Parathyroid adenoma (tissue), 2 donors: ENCODE measurements at regions not wholly inside any gene's neighbourhood (a gene's known extent, or its start where the extent isn't known, plus 50 kb on each side); places are given as distances from the start of the nearest gene placed in this dataset.

Experiments
- H2AFZ ChIP-seq: fragments of 300-600 bp; sonication (generic); one replicate; pipeline ENCODE4 v1.7.0; 2017; ENCODE audit warnings: antibody characterized with exemption, mild to moderate bottlenecking
- H3K27ac ChIP-seq: fragments of 300-600 bp; sonication (generic); one replicate; pipeline ENCODE4 v1.7.0; 2017
- H3K27me3 ChIP-seq: fragments of 300-600 bp; sonication (generic); one replicate; pipeline ENCODE4 v1.7.0; 2017; ENCODE audit warnings: low read length; ENCODE audit not compliant: control insufficient read depth, insufficient read depth
- H3K36me3 ChIP-seq: fragments of 300-600 bp; sonication (generic); one replicate; pipeline ENCODE4 v1.7.0; 2017; ENCODE audit warnings: low read length; ENCODE audit not compliant: control insufficient read depth, insufficient read depth
- H3K4me1 ChIP-seq: fragments of 300-600 bp; sonication (generic); one replicate; pipeline ENCODE4 v1.7.0; 2017; ENCODE audit warnings: control low read depth
- H3K4me2 ChIP-seq: fragments of 300-600 bp; sonication (generic); one replicate; pipeline ENCODE4 v1.7.0; 2017; ENCODE audit warnings: low read length
- H3K4me3 ChIP-seq: fragments of 300-600 bp; sonication (generic); one replicate; pipeline ENCODE4 v1.7.0; 2017; ENCODE audit warnings: low read depth, low read length
- H3K79me2 ChIP-seq: fragments of 300-600 bp; sonication (generic); one replicate; pipeline ENCODE4 v1.7.0; 2017; ENCODE audit warnings: control low read depth
- H3K9ac ChIP-seq: fragments of 300-600 bp; sonication (generic); one replicate; pipeline ENCODE4 v1.7.0; 2017; ENCODE audit warnings: mild to moderate bottlenecking
- H3K9me3 ChIP-seq: fragments of 300-600 bp; sonication (generic); one replicate; pipeline ENCODE4 v1.7.0; 2017; ENCODE audit warnings: low read length; ENCODE audit not compliant: control insufficient read depth
- CTCF ChIP-seq: fragments of 300-600 bp; sonication (generic); IDR thresholded peaks from one replicate; pipeline ENCODE4 v1.7.0; 2017; ENCODE audit warnings: antibody characterized with exemption, mild to moderate bottlenecking
- donor health status: primary hyperparathyroidism.

- Histone ChIP-seq H3K79me2 (no peaks in the 10 kb centered on the region), H3K27ac (no peak overlapping the region), H3K9me3 (no peaks in the 10 kb centered on the region), H3K27me3 (no peaks in the 10 kb centered on the region), H3K36me3 (no peaks in the 10 kb centered on the region), H3K4me2 (no peak overlapping the region), H3K4me1 (no peaks in the 10 kb centered on the region), H2AFZ (no peak overlapping the region), H3K9ac (no peak overlapping the region), H3K4me3 (no peak overlapping the region)
- no peak for TF ChIP-seq CTCF
Observed at GRCh38 chr10:78771808-78772455, 296.8 kb upstream of the ZMIZ1 start.

- H3K9ac ChIP-seq: no peak overlapping the region
- H3K27ac ChIP-seq: no peak overlapping the region
- no peaks in the 10 kb centered on the region for H3K79me2 ChIP-seq
- no peak for TF ChIP-seq CTCF
- H2AFZ ChIP-seq: no peak overlapping the region
- no peak overlapping the region for H3K4me2 ChIP-seq
- H3K4me1 ChIP-seq: no peaks in the 10 kb centered on the region
- no peaks in the 10 kb centered on the region for H3K27me3 ChIP-seq
- H3K9me3 ChIP-seq: no peaks in the 10 kb centered on the region
- no peak overlapping the region for H3K4me3 ChIP-seq
- H3K36me3 ChIP-seq: no peaks in the 10 kb centered on the region
Observed at GRCh38 chr10:78772486-78772885, 296.3 kb upstream of the ZMIZ1 start.

- H3K4me1 ChIP-seq: no peaks in the 10 kb centered on the region
- H3K27me3 ChIP-seq: no peaks in the 10 kb centered on the region
- no peaks in the 10 kb centered on the region for H3K79me2 ChIP-seq
- no peak overlapping the region for H3K4me3 ChIP-seq
- H3K9me3 ChIP-seq: no peaks in the 10 kb centered on the region
- no peak overlapping the region for H3K9ac ChIP-seq
- no peak overlapping the region for H2AFZ ChIP-seq
- H3K36me3 ChIP-seq: no peaks in the 10 kb centered on the region
- H3K4me2 ChIP-seq: no peak overlapping the region
- H3K27ac ChIP-seq: no peak overlapping the region
- no peak for TF ChIP-seq CTCF
Observed at GRCh38 chr10:78772986-78773530, 295.7 kb upstream of the ZMIZ1 start.

GRCh38 chr10:78774614-78774998, 294.2 kb upstream of the ZMIZ1 start:
- no peaks in the 10 kb centered on the region for H3K27me3 ChIP-seq
- no peak overlapping the region for H2AFZ ChIP-seq
- no peak overlapping the region for H3K27ac ChIP-seq
- H3K9me3 ChIP-seq: no peaks in the 10 kb centered on the region
- H3K9ac ChIP-seq: no peak overlapping the region
- no peak overlapping the region for H3K4me3 ChIP-seq
- no peaks in the 10 kb centered on the region for H3K4me1 ChIP-seq
- H3K36me3 ChIP-seq: no peaks in the 10 kb centered on the region
- H3K79me2 ChIP-seq: no peaks in the 10 kb centered on the region
- no peak overlapping the region for H3K4me2 ChIP-seq
- TF ChIP-seq CTCF: no peak
